AG04449 (cell line): ENCODE measurements at regions not wholly inside any gene's neighbourhood (a gene's known extent, or its start where the extent isn't known, plus 50 kb on each side); places are given as distances from the start of the nearest gene placed in this dataset.

Source experiments
- CTCF ChIA-PET: fragments of 350-600 bp; formaldehyde crosslinking; extraction: SDS; loops from one replicate; lab custom pipeline; 2021; ENCODE audit warnings: antibody characterized with exemption; lab: Yijun Ruan, JAX
- POLR2A ChIA-PET: fragments of 400-600, 350-600 bp; formaldehyde crosslinking; extraction: SDS; loops from one replicate; lab custom pipeline; 2020; ENCODE audit warnings: antibody characterized with exemption, inconsistent platforms; lab: Yijun Ruan, JAX
- DNase-seq: peaks from one replicate; pipeline ENCODE4 v3.0.0-alpha.2; 2010; ENCODE audit warnings: low read depth, low spot score
- H3K4me3 ChIP-seq: 2 replicates; pipeline ENCODE4 v1.5.1; 2011; ENCODE audit warnings: low read depth, mild to moderate bottlenecking, control low read depth, low read length
- TF ChIP-seq, protein P1 (sequence below): IDR thresholded peaks from one replicate; pipeline ENCODE4 v1.5.1; 2011; ENCODE audit warnings: mild to moderate bottlenecking, moderate library complexity, low read length, control low read depth, inconsistent platforms; ENCODE audit not compliant: insufficient read depth; ENCODE audit errors: missing control alignments

- H3K4me3 ChIP-seq: no peak overlapping the region
- no peak for DNase-seq
- ChIA-PET POLR2A (no interaction called here), CTCF (no interaction called here)
- TF ChIP-seq, protein P1, sequence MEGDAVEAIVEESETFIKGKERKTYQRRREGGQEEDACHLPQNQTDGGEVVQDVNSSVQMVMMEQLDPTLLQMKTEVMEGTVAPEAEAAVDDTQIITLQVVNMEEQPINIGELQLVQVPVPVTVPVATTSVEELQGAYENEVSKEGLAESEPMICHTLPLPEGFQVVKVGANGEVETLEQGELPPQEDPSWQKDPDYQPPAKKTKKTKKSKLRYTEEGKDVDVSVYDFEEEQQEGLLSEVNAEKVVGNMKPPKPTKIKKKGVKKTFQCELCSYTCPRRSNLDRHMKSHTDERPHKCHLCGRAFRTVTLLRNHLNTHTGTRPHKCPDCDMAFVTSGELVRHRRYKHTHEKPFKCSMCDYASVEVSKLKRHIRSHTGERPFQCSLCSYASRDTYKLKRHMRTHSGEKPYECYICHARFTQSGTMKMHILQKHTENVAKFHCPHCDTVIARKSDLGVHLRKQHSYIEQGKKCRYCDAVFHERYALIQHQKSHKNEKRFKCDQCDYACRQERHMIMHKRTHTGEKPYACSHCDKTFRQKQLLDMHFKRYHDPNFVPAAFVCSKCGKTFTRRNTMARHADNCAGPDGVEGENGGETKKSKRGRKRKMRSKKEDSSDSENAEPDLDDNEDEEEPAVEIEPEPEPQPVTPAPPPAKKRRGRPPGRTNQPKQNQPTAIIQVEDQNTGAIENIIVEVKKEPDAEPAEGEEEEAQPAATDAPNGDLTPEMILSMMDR: no peak
Observed at GRCh38 chr10:123488436-123488835, 177.7 kb upstream of the GPR26 start.

GRCh38 chr10:123491364-123491763, 174.8 kb upstream of the GPR26 start:
- CTCF ChIA-PET: no interaction called here
- DNase-seq: no peak
- TF ChIP-seq, protein P1: no peak
- no peak overlapping the region for H3K4me3 ChIP-seq
- POLR2A ChIA-PET: no interaction called here

- ChIA-PET POLR2A (no interaction called here), CTCF (no interaction called here)
- DNase-seq: no peak
- TF ChIP-seq, protein P1: no peak
- no peak overlapping the region for H3K4me3 ChIP-seq
Observed at GRCh38 chr10:123492016-123492415, 174.1 kb upstream of the GPR26 start.

GRCh38 chr10:123494301-123494808, 171.8 kb upstream of the GPR26 start:
- TF ChIP-seq, protein P1: no peak
- ChIA-PET CTCF (no interaction called here), POLR2A (no interaction called here)
- no peak overlapping the region for H3K4me3 ChIP-seq
- no peak for DNase-seq

- H3K4me3 ChIP-seq: no peak overlapping the region
- POLR2A ChIA-PET: no interaction called here
- TF ChIP-seq, protein P1: no peak
- CTCF ChIA-PET: no interaction called here
- no peak for DNase-seq
Observed at GRCh38 chr10:123496375-123496774, 169.8 kb upstream of the GPR26 start.

DNA sequence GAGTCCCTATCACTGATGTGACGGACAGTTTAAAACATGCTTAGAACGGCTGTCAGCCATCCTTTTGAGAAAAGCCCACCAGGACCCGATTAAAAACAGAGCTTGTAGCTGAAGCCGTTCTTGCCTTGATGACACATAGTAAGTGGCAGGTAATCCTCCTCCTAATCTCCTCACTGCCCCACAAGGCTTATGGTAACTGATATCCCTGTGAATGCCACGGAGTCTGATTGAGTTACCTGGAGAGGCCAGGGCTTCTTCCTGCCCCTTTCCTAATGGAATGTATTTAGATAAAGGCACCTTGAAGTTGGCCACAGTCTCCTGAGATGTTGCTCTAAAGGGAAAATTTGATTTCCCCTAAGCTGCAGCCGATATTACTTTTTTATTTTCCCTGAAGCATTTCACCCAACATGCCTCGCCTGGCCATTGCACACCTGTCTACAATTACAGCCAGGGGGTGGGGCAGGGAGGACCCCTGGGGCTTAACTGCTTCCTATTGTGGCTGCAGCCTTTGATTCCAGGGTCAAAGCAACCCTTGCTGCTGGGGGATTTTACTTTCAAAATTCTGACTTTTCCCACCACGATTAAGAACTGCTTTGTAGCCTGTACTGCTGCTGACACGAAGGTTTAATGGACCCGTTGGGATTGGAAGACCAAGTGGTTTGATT, 169.0 kb upstream of the GPR26 start:
- CTCF ChIA-PET: no interaction called here
- TF ChIP-seq, protein P1: no peak
- no peak overlapping the region for H3K4me3 ChIP-seq
- DNase-seq: no peak
- POLR2A ChIA-PET: no interaction called here
